Esophagus squamous epithelium (tissue), 4 donors: ENCODE measurements at regions not wholly inside any gene's neighbourhood (a gene's known extent, or its start where the extent isn't known, plus 50 kb on each side); places are given as distances from the start of the nearest gene placed in this dataset.

Experiments
- CTCF ChIP-seq, 6 experiments: fragments of 450-650 bp in 4 of 6; fragments of 200-600 bp in 2 of 6; sonication (generic) in 2 of 6; IDR thresholded peaks; one replicate each; pipeline ENCODE4 v1.5.1; 2016 to 2019; ENCODE audit warnings: antibody characterized with exemption in 6 of 6, mild to moderate bottlenecking in 4 of 6, moderate library complexity in 4 of 6
- POLR2A ChIP-seq, 4 donors: fragments of 450-650 bp; IDR thresholded peaks; one replicate each; pipeline ENCODE4 v1.6.1; 2017; ENCODE audit warnings: antibody characterized with exemption in 4 of 4, mild to moderate bottlenecking in 4 of 4, moderate library complexity in 3 of 4

GRCh38 chr18:27861539-27861938, 315.4 kb downstream of the CDH2 start:
- no peak for TF ChIP-seq CTCF (IDR thresholded peaks at IDR 0.05)
- TF ChIP-seq POLR2A (IDR thresholded peaks at IDR 0.05), result no peak
